NB4 (cell line): ENCODE measurements at regions not wholly inside any gene's neighbourhood (a gene's known extent, or its start where the extent isn't known, plus 50 kb on each side); places are given as distances from the start of the nearest gene placed in this dataset.
"Not testable (repeated sequence)": the region's sequence is repeated elsewhere in the genome, so short reads cannot be mapped to it uniquely, and the experiment has no call there.

Experiments
- DNase-seq: peaks from one replicate; pipeline ENCODE4 v3.0.0; 2010; ENCODE audit warnings: low read depth
- H3K4me3 ChIP-seq: one replicate; pipeline ENCODE4 v1.5.1; 2011; ENCODE audit warnings: mild to moderate bottlenecking, low read depth, low read length, moderate library complexity
- MYC ChIP-seq: IDR thresholded peaks from 2 replicates; pipeline ENCODE4 v1.6.1; 2011; ENCODE audit warnings: low read depth, low read length
- POLR2A ChIP-seq: IDR thresholded peaks from 2 replicates; pipeline ENCODE4 v1.6.1; 2011; ENCODE audit warnings: mild to moderate bottlenecking; ENCODE audit not compliant: insufficient read length; ENCODE audit errors: extremely low read depth
- TF ChIP-seq, protein P1 (sequence below): IDR thresholded peaks from one replicate; pipeline ENCODE4 v1.5.1; 2012; ENCODE audit warnings: low read depth, low read length
- TF ChIP-seq, protein P2 (sequence below): IDR thresholded peaks from 2 replicates; pipeline ENCODE4 v1.6.1; 2011; ENCODE audit warnings: low read depth, low read length

DNA sequence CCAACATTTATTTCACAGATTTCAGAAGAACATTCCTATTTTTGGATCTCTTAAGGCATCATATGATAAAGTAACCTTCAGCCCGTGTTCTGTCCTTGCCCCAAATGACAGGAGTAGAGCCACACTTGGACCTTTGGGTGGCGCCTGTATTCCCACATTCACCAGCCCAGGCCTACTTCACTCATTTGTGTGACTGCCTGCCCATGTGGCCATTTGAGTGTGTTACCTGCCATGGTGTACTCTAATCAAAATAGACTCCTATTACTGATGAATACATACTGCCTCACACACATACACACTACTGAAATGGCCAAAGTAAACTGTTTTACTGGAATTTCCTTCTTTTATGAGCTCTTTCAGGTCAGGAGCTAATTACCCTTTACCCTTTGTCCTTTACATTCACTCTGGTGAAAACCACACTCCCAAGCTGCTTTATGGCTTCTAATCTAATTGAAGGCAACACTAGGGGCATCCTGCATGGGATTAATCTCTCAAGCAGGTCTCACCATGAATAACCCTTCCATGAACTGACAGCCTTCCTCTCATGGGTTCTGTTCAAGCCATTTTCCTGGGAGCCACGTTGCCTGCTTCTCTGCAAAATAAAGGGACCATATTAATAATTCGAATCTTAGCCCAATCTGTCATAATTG is 271.0 kb upstream of the GALNT5 start:
- TF ChIP-seq, protein P1, sequence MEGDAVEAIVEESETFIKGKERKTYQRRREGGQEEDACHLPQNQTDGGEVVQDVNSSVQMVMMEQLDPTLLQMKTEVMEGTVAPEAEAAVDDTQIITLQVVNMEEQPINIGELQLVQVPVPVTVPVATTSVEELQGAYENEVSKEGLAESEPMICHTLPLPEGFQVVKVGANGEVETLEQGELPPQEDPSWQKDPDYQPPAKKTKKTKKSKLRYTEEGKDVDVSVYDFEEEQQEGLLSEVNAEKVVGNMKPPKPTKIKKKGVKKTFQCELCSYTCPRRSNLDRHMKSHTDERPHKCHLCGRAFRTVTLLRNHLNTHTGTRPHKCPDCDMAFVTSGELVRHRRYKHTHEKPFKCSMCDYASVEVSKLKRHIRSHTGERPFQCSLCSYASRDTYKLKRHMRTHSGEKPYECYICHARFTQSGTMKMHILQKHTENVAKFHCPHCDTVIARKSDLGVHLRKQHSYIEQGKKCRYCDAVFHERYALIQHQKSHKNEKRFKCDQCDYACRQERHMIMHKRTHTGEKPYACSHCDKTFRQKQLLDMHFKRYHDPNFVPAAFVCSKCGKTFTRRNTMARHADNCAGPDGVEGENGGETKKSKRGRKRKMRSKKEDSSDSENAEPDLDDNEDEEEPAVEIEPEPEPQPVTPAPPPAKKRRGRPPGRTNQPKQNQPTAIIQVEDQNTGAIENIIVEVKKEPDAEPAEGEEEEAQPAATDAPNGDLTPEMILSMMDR = no peak
- TF ChIP-seq, protein P2, sequence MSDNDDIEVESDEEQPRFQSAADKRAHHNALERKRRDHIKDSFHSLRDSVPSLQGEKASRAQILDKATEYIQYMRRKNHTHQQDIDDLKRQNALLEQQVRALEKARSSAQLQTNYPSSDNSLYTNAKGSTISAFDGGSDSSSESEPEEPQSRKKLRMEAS = no peak
- TF ChIP-seq POLR2A (no peak), MYC (no peak)
- no peak for DNase-seq
- no peak overlapping the region for H3K4me3 ChIP-seq

DNA sequence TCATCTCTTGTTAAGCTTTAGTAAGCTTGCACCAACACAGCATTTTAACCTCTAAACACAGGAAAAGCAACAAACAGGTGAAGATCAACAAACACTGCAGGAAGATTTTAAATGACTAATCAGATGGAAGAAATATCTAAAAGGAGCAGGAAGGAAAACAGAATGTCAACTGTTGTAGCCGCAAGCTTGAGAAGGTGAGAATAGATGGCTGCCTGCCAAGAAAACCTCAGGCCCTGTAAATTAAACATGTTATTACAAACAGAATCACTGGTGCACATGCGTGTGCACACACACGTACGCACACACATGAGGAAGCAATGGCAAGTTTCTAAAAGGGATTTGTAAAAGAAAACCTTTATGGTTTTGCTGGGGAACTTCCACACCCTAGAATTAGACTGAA is 257.8 kb upstream of the GALNT5 start:
- no peak for DNase-seq
- TF ChIP-seq POLR2A (no peak), MYC (no peak)
- TF ChIP-seq, protein P1 = no peak
- TF ChIP-seq, protein P2 = no peak
- no peak overlapping the region for H3K4me3 ChIP-seq

DNA sequence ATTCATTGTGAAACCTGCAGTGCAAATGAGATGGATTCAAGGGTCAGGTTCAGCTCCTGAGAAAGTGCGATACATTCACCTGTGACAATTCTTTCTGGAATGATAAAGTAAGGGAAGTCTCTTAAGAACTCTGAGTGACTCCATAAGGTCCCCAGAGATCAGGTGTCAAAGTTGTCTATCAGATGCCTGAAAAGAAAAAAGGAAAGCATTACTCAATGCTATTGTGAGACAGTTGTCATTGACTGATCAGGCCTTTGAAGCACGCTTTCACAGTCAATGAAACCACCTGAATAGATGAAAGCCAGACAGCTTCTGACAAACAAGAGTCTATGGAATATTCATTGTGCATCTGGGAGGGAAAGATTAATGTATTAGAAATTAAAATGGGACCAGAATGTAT is 252.7 kb upstream of the GALNT5 start:
- DNase-seq = no peak
- no peak overlapping the region for H3K4me3 ChIP-seq
- no peak for TF ChIP-seq POLR2A
- TF ChIP-seq, protein P2 = no peak
- TF ChIP-seq MYC = no peak
- TF ChIP-seq, protein P1 = no peak

DNA sequence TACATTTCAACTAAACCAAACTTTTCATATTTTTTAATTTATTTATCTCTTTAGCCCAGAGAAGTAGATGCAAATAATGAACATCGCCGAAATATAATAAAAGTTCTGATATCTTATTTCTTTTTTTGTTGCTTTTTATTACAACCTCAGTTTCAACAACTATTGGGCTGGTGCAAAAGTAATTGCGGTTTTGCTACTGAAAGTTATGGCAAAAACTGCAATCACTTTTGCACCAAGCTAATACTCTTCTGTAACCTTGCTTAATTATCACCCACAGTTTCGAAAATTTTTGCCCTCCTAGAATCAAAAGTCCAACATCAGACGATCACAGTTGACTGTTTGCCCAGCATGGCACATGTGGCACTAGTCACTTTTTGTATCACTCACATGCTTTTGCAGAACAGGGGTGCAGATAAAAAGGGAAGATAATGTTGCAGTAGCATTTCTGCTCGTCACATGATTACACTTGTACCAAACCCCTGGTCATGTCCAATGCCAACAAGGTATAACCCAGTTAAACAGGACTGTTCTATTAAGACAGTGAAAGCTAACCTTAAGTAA is 242.4 kb upstream of the GALNT5 start:
- DNase-seq = no peak
- H3K4me3 ChIP-seq = no peak overlapping the region
- no peak for TF ChIP-seq POLR2A
- TF ChIP-seq, protein P1 = no peak
- no peak for TF ChIP-seq MYC
- TF ChIP-seq, protein P2 = no peak

DNA sequence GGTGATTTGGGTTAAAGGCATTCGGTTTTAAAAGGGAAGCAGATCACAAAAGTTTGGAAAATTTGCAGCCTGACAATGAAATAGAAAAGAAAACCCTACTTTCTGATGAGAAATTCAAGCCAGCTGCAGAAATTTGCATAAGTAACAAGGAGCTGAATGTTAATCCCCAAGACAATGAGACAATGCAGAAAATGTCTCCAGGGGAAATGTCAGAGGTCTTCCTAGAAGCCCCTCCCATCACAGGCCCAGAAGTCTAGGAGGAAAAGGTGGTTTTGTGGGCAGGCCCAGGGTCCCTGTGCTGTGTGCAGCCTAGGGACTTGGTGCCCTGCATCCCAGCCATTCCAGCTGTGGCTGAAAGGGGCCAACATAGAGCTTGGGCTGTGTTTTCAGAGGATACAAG is 234.2 kb upstream of the GALNT5 start:
- not testable (repeated sequence) for H3K4me3 ChIP-seq, DNase-seq

DNA sequence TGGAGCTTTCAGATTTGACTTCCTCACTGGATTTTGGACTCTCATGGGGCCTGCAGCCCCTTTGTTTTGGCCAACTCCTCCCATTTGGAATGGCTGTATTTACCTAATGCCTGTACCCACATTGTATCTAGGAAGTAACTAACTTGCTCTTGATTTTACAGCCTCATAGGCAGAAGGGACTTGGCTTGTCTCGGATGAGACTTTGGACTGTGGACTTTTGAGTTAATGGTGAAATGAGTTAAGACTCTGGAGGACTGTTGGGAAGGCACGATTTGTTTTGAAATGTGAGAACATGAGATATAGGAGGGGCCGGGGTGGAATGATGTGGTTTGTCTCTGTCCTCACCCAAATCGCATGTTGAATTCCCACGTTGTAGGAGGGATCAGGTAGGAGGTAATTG is 233.4 kb upstream of the GALNT5 start:
- no peak overlapping the region for H3K4me3 ChIP-seq
- TF ChIP-seq, protein P1 = no peak
- TF ChIP-seq POLR2A = no peak
- TF ChIP-seq, protein P2 = no peak
- no peak for DNase-seq
